ENCODE measurements at regions not wholly inside any gene's neighbourhood (a gene's known extent, or its start where the extent isn't known, plus 50 kb on each side); places are given as distances from the start of the nearest gene placed in this dataset.
"Not testable (repeated sequence)": the region's sequence is repeated elsewhere in the genome, so short reads cannot be mapped to it uniquely, and the experiment has no call there.

GRCh38 chr6:155858906-155859305 is 403.3 kb upstream of the NOX3 start:
- not testable (repeated sequence) for TF ChIP-seq OSR1 (CRISPR knock-in tag; IDR thresholded peaks at IDR 0.05); BACH2 (CRISPR knock-in tag; IDR thresholded peaks at IDR 0.05; ENCODE audit: borderline replicate concordance); CREB5 (CRISPR knock-in tag; IDR thresholded peaks at IDR 0.05; ENCODE audit: low read depth); TOX (CRISPR knock-in tag; IDR thresholded peaks at IDR 0.05; ENCODE audit: borderline replicate concordance); ZC3H10 (CRISPR knock-in tag; IDR thresholded peaks at IDR 0.05)
